AML-193 (cell line): ENCODE measurements at regions not wholly inside any gene's neighbourhood (a gene's known extent, or its start where the extent isn't known, plus 50 kb on each side); places are given as distances from the start of the nearest gene placed in this dataset.

Experiments
- DNase-seq, 2 experiments: peaks; one replicate each; lab custom pipeline; 2025; lab: John Stamatoyannopoulos, UW

GRCh38 chr4:13844740-13845139, 217.2 kb upstream of the BOD1L1 start:
- DNase-seq: no peak

DNA sequence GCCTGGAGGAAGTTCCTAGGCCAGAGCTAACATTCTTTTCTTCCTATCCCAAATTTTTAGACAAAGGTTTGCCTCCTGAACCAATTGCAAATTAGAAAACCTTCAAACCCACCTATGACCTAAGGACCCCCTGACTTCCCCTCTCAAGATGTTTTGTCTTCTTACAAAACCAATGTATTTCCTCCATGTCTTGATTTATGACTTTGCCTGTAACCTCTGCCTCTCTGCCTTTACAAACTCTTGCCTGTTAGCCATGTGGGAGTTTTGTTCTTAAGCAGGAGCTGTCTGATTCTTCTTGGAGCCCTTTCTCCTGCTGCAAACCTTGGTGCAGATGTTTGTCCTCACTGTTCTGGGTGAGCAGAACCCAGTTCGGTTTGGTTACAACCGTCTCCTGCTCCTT, 222.3 kb upstream of the BOD1L1 start:
- DNase-seq: no peak

DNA sequence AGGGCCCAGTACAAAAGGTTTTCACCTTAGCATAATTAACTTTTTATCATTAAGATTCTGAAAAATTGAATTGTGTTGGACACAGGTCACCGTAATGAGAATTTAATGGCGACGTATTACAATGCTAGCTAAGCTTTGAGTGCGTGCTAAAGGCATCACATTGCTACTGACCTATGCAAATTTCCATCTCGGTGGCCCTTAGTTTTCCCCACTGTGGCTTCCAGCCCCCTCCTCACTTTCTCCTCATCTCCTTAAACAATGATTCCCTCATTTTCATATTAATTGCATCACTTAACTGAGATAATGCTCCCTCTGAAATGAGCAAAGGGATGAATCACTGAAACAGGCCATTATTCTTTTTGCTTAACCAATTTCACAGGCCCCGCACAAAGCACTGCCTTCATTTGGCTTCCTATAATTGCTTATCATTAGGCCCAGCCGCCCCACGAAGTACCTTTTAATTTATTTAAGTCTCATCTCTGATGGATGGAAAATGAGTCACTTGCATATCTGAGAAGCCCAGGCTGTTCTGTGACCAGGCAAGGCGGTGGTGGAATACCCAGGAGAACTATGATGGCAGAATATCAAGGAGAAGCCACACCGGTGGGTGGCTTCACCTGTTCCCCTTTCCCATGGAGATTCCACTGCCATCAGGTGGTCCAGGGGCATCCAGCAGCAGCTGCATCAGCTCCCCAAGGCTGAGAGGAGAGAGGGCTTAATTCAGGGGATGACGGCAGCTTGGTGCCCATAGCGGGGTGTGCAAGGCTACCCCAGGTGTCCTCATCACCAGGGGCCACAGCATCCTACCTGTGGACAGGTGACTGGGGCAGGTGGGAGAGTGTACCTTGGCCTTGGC, 223.8 kb upstream of the BOD1L1 start:
- no peak for DNase-seq

- DNase-seq: no peak
These were observed 224.9 kb upstream of the BOD1L1 start for GRCh38 chr4:13852411-13852810.

DNA sequence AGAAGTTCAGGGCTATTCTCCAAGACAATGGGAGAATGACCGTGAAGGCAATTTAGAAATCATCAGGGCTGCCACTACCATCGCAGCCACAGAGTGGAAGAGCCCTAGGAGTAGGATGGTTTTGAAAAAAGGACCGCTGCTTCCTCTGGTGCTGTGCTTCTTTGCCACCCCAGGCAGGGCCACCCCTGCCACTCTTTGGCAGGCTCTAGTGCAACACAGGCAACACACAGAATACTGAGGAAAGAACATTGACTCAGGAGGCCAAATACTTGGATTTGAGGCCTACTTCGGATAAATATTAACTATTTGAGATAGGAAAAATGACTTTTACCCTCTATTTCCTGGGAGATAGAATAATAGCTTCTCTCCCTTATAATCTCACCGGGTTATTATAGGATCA, 228.9 kb upstream of the BOD1L1 start:
- DNase-seq: no peak

- no peak for DNase-seq
These were observed 229.9 kb upstream of the BOD1L1 start for GRCh38 chr4:13857397-13857796.

- no peak for DNase-seq
These were observed 230.3 kb upstream of the BOD1L1 start for GRCh38 chr4:13857800-13858199.

DNA sequence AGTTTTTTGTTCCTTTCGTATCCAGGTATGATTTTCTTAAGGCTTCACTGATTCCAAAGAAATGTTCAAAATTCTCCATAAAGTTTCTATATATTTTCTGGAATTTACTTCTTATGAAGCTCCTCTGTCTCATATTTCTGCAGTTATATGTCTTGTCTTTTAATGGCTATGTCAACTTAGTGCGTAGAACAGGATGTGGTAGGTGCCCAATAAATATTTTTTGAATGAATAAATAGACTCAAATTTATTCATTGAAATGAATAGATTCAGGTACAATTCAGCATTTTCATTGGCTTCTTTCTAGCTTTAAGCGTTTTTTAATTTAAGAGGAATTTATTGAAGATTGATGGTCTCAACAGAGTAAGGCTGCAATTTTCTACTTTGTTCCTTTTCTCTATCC, 231.9 kb upstream of the BOD1L1 start:
- no peak for DNase-seq

- peak in 1 of 2 experiments; percentile 2 for DNase-seq
These were observed 232.6 kb upstream of the BOD1L1 start for GRCh38 chr4:13860126-13860525.

GRCh38 chr4:13865871-13866669, 238.5 kb upstream of the BOD1L1 start:
- DNase-seq: no peak

DNA sequence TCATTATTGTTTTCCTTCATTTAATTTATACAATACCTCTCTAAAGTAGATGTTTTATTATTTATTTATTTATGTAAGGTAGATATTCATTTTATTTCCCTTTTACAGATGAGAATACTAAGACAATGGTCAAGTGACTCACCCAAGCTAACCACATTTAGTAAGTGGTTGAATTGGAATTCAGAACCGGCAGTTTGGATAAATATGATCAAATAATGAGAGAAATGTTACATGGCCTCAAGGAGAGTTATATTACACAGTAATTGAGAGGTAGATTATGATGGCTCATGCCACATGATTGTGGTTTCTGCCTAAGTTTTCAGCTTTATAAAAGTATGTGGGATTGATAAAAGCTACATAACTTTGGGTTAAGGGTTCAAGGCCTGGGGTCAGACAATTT, 239.4 kb upstream of the BOD1L1 start:
- no peak for DNase-seq

GRCh38 chr4:13872155-13872554, 244.6 kb upstream of the BOD1L1 start:
- no peak for DNase-seq

GRCh38 chr4:13872955-13873354, 245.4 kb upstream of the BOD1L1 start:
- DNase-seq: no peak

- no peak for DNase-seq
These were observed 247.7 kb upstream of the BOD1L1 start for GRCh38 chr4:13875181-13875580.

GRCh38 chr4:13876131-13876530, 248.6 kb upstream of the BOD1L1 start:
- DNase-seq: no peak

DNA sequence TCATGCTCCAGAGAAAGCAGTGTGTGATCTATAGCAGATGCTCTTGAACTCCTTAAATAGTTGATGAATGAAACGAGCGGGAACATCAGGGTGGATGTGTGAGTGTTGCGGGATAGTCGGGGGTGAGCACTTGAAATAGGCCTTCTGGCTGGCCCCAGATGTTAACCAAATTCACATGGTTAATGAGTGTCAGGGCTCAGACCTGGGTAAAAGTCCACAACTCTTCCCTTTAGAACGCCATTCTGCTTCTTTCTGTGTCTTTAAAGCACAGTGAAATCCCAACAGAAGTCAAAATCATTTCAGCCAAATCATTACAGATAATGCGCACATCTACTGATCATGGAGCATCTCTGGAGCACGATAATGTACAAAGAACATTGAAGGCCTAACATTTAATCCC, 249.4 kb upstream of the BOD1L1 start:
- no peak for DNase-seq

GRCh38 chr4:13877626-13878025, 250.1 kb upstream of the BOD1L1 start:
- no peak for DNase-seq

- no peak for DNase-seq
These were observed 254.4 kb upstream of the BOD1L1 start for GRCh38 chr4:13881892-13882291.

- DNase-seq: no peak
These were observed 259.5 kb upstream of the BOD1L1 start for GRCh38 chr4:13887010-13887409.

- no peak for DNase-seq
These were observed 260.6 kb upstream of the BOD1L1 start for GRCh38 chr4:13888112-13888511.

GRCh38 chr4:13891544-13891939, 264.0 kb upstream of the BOD1L1 start:
- DNase-seq: no peak

DNA sequence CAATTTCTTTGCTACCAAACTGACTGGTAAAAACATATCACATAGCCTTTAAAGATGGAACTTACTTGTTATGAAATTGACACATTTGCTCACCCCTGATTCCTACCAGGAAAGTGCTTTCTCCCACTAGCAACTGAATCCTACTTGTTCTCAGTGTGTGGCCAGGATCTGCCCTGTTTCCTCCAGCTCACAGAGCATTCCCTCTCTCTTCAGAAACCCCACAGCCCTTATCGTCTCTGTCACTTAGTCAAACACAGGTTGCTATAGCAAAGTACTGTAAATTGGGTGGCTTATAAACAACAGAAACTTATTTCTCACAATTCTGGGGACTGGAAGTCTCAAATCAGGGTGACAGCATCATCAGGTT, 265.2 kb upstream of the BOD1L1 start:
- DNase-seq: no peak

GRCh38 chr4:13893211-13893610, 265.7 kb upstream of the BOD1L1 start:
- DNase-seq: no peak
